Osteoblast (primary cell): ENCODE measurements at regions not wholly inside any gene's neighbourhood (a gene's known extent, or its start where the extent isn't known, plus 50 kb on each side); places are given as distances from the start of the nearest gene placed in this dataset.

ENCODE experiments used
- DNase-seq: peaks from one replicate; pipeline ENCODE4 v3.0.0; 2011; ENCODE audit warnings: low spot score, mixed read lengths; ENCODE audit not compliant: insufficient read length; ENCODE audit errors: missing footprints
- H2AFZ ChIP-seq: 2 replicates; pipeline ENCODE4 v1.6.0; 2011; ENCODE audit warnings: mild to moderate bottlenecking, low read length
- H3K27ac ChIP-seq: 2 replicates; pipeline ENCODE4 v1.5.1; 2011; ENCODE audit warnings: mild to moderate bottlenecking, low read depth, low read length, moderate library complexity
- H3K27me3 ChIP-seq: 2 replicates; pipeline ENCODE4 v1.6.0; 2012; ENCODE audit warnings: mild to moderate bottlenecking, control low read depth, inconsistent platforms, low read length, moderate library complexity; ENCODE audit not compliant: insufficient read depth
- H3K36me3 ChIP-seq: 2 replicates; pipeline ENCODE4 v1.5.1; 2011; ENCODE audit warnings: mild to moderate bottlenecking, low read length, control low read depth, moderate library complexity; ENCODE audit not compliant: insufficient read depth
- H3K4me1 ChIP-seq: 2 replicates; pipeline ENCODE4 v1.5.1; 2011; ENCODE audit warnings: mild to moderate bottlenecking, low read length, control low read depth, moderate library complexity; ENCODE audit not compliant: insufficient read depth
- H3K4me2 ChIP-seq: 2 replicates; pipeline ENCODE4 v1.6.0; 2011; ENCODE audit warnings: mild to moderate bottlenecking, low read length; ENCODE audit not compliant: insufficient read depth
- H3K4me3 ChIP-seq: fragments of 200-600 bp; sonication (generic); 3 replicates; pipeline ENCODE4 v1.5.1; 2012; ENCODE audit warnings: mild to moderate bottlenecking, low read length, inconsistent platforms; ENCODE audit not compliant: insufficient read depth
- H3K79me2 ChIP-seq: 2 replicates; pipeline ENCODE4 v1.6.0; 2012; ENCODE audit warnings: mild to moderate bottlenecking, low read length, control low read depth, inconsistent platforms; ENCODE audit not compliant: insufficient read depth
- H3K9me3 ChIP-seq: 2 replicates; pipeline ENCODE4 v1.5.1; 2011; ENCODE audit warnings: low read depth, low read length, control low read depth
- H4K20me1 ChIP-seq: 2 replicates; pipeline ENCODE4 v1.6.0; 2012; ENCODE audit warnings: mild to moderate bottlenecking, low read length, control low read depth; ENCODE audit not compliant: insufficient read depth
- CTCF ChIP-seq: IDR thresholded peaks from 2 replicates; pipeline ENCODE4 v1.5.1; 2011; ENCODE audit warnings: mild to moderate bottlenecking, low read depth, low read length, moderate library complexity; ENCODE audit errors: extremely low read depth

- Histone ChIP-seq H4K20me1 (no peaks in the 10 kb centered on the region), H3K9me3 (no peaks in the 10 kb centered on the region), H2AFZ (peak overlapping the region; percentile 86), H3K4me3 (peak overlapping the region; percentile 48), H3K36me3 (no peaks in the 10 kb centered on the region), H3K4me2 (peak overlapping the region; percentile 80), H3K79me2 (no peaks in the 10 kb centered on the region), H3K27me3 (no peaks in the 10 kb centered on the region), H3K27ac (peak overlapping the region; percentile 71), H3K4me1 (peaks cover 19% of the 10 kb centered on the region)
- TF ChIP-seq CTCF = no peak
- no peak for DNase-seq
Observed at GRCh38 chr14:65282896-65283253, 129.7 kb upstream of the FUT8 start.

DNA sequence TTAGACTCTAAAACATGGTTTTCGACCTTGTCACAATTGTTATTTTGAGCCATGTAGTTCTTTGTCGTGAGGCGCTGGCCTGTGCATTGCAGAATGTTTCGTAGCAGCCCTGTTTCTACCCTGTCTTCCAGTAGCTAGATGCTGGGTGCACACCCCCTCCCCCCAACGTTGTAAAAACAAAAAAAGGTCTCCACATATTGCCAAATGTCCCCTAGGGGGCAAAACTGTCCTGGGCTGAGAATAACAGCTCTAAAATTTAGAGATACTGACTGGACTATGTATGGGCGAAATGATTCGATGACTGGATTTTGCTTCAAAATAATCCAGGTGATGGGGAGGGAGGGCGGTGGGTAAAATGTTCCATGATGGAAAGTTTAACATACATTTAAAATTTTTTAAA, 126.1 kb upstream of the FUT8 start:
- no peak overlapping the region for H3K4me3 ChIP-seq
- H4K20me1 ChIP-seq = no peaks in the 10 kb centered on the region
- H3K27me3 ChIP-seq = no peaks in the 10 kb centered on the region
- H3K36me3 ChIP-seq = no peaks in the 10 kb centered on the region
- no peak overlapping the region for H3K4me2 ChIP-seq
- H3K4me1 ChIP-seq = peaks cover 31% of the 10 kb centered on the region
- no peak overlapping the region for H2AFZ ChIP-seq
- TF ChIP-seq CTCF = peak; percentile 16
- H3K9me3 ChIP-seq = no peaks in the 10 kb centered on the region
- DNase-seq = no peak
- no peak overlapping the region for H3K27ac ChIP-seq
- no peaks in the 10 kb centered on the region for H3K79me2 ChIP-seq

GRCh38 chr14:65287264-65288131, 125.0 kb upstream of the FUT8 start:
- Histone ChIP-seq H3K79me2 (no peaks in the 10 kb centered on the region), H3K27me3 (no peaks in the 10 kb centered on the region), H3K4me1 (peaks cover 22% of the 10 kb centered on the region), H3K4me3 (no peak overlapping the region), H3K9me3 (no peaks in the 10 kb centered on the region), H3K36me3 (no peaks in the 10 kb centered on the region), H3K4me2 (no peak overlapping the region), H2AFZ (no peak overlapping the region), H4K20me1 (no peaks in the 10 kb centered on the region), H3K27ac (no peak overlapping the region)
- TF ChIP-seq CTCF = no peak
- DNase-seq = no peak

DNA sequence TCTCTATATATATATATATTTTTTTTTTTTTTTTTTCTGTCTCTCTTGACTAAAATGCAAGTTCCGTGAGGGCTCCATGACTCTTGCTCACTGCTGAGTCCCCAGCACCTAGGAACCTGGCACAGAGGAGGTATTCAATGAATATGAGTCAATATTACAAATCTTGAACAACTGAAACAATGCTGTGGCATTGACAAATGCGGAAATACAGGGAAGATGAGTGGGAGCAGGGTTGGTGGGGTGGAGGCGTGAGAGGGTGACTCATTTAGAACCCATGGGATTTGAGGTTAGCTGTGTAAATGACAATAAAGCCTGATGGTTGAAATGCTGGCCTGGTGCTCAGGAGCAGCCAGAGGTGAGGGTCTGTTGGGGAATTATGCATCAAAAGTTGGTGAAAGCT, 121.7 kb upstream of the FUT8 start:
- DNase-seq = peak; percentile 94
- Histone ChIP-seq H3K4me1 (peaks cover 11% of the 10 kb centered on the region), H4K20me1 (no peaks in the 10 kb centered on the region), H3K27me3 (no peaks in the 10 kb centered on the region), H3K79me2 (no peaks in the 10 kb centered on the region), H3K27ac (no peak overlapping the region), H3K4me3 (no peak overlapping the region), H2AFZ (no peak overlapping the region), H3K9me3 (no peaks in the 10 kb centered on the region), H3K4me2 (peak overlapping the region; percentile 34), H3K36me3 (no peaks in the 10 kb centered on the region)
- TF ChIP-seq CTCF = no peak
